ENCODE measurements at regions not wholly inside any gene's neighbourhood (a gene's known extent, or its start where the extent isn't known, plus 50 kb on each side); places are given as distances from the start of the nearest gene placed in this dataset.

DNA sequence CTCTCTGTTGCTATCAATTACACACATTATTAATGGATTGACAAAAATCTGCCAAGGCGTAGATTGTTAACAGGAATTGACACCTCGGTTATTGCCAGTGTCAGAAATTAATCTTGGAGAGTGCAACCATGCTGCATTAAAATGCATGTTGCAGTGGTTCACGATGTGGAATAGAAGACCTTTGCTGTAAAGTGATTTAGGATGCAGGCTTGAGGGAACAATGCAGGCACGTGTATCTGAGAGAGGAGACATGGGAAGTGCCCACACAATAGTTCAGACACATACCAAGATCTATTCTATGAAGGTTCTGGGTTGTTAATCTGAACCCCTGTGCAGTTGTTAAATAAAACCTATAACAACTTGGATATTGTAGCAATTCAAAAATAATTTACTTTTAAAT is 1032.8 kb upstream of the CDH8 start:
- no peaks in the 10 kb centered on the region for H3K27me3 ChIP-seq (ENCODE audit: insufficient read depth, poor library complexity, severe bottlenecking)
- H3K4me3 ChIP-seq (replicated peaks; ENCODE audit: insufficient read depth, low read length), result no peak overlapping the region
- no peak for DNase-seq (ENCODE audit: low read depth in 1 of 2, low spot score in 1 of 2)
- no peak overlapping the region for H3K27ac ChIP-seq (replicated peaks)
- TF ChIP-seq, protein P1, sequence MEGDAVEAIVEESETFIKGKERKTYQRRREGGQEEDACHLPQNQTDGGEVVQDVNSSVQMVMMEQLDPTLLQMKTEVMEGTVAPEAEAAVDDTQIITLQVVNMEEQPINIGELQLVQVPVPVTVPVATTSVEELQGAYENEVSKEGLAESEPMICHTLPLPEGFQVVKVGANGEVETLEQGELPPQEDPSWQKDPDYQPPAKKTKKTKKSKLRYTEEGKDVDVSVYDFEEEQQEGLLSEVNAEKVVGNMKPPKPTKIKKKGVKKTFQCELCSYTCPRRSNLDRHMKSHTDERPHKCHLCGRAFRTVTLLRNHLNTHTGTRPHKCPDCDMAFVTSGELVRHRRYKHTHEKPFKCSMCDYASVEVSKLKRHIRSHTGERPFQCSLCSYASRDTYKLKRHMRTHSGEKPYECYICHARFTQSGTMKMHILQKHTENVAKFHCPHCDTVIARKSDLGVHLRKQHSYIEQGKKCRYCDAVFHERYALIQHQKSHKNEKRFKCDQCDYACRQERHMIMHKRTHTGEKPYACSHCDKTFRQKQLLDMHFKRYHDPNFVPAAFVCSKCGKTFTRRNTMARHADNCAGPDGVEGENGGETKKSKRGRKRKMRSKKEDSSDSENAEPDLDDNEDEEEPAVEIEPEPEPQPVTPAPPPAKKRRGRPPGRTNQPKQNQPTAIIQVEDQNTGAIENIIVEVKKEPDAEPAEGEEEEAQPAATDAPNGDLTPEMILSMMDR (IDR thresholded peaks at IDR 0.05; ENCODE audit: insufficient read depth, low read length), result no peak
- TF ChIP-seq SPI1 (IDR thresholded peaks at IDR 0.05; ENCODE audit: borderline replicate concordance, low read depth) (no peak), GABPA (IDR thresholded peaks at IDR 0.05; ENCODE audit: low read depth) (no peak), POLR2AphosphoS5 (IDR thresholded peaks at IDR 0.05; ENCODE audit: low read depth) (no peak)
- TF ChIP-seq, protein P2, sequence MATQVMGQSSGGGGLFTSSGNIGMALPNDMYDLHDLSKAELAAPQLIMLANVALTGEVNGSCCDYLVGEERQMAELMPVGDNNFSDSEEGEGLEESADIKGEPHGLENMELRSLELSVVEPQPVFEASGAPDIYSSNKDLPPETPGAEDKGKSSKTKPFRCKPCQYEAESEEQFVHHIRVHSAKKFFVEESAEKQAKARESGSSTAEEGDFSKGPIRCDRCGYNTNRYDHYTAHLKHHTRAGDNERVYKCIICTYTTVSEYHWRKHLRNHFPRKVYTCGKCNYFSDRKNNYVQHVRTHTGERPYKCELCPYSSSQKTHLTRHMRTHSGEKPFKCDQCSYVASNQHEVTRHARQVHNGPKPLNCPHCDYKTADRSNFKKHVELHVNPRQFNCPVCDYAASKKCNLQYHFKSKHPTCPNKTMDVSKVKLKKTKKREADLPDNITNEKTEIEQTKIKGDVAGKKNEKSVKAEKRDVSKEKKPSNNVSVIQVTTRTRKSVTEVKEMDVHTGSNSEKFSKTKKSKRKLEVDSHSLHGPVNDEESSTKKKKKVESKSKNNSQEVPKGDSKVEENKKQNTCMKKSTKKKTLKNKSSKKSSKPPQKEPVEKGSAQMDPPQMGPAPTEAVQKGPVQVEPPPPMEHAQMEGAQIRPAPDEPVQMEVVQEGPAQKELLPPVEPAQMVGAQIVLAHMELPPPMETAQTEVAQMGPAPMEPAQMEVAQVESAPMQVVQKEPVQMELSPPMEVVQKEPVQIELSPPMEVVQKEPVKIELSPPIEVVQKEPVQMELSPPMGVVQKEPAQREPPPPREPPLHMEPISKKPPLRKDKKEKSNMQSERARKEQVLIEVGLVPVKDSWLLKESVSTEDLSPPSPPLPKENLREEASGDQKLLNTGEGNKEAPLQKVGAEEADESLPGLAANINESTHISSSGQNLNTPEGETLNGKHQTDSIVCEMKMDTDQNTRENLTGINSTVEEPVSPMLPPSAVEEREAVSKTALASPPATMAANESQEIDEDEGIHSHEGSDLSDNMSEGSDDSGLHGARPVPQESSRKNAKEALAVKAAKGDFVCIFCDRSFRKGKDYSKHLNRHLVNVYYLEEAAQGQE (IDR thresholded peaks at IDR 0.05; ENCODE audit: insufficient replicate concordance, low read depth), result no peak

DNA sequence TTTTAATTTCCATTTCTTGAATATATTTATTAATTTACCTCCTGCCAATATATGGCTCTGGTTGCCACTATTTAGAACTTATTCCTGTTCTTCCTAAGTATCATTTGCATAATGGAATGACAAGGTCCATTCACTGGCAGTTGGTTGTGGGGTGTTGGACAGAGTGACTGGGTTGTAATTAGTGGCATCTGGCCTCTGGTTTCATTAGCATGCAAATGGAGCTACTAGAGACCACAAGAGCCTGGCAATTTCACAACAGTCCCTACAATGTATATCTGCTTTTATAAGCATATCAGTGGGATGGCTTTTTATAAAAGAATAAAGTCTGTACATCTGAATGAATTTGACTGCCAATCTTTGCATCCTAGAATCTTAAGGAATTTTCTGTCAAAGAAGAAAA is 1030.9 kb upstream of the CDH8 start:
- no peak for DNase-seq (ENCODE audit: low read depth in 1 of 2, low spot score in 1 of 2)
- Histone ChIP-seq H3K27me3 (ENCODE audit: insufficient read depth, poor library complexity, severe bottlenecking) (no peaks in the 10 kb centered on the region), H3K27ac (replicated peaks) (no peak overlapping the region), H3K4me3 (replicated peaks; ENCODE audit: insufficient read depth, low read length) (no peak overlapping the region)
- no peak for TF ChIP-seq GABPA (IDR thresholded peaks at IDR 0.05; ENCODE audit: low read depth)
- TF ChIP-seq, protein P2 (IDR thresholded peaks at IDR 0.05; ENCODE audit: insufficient replicate concordance, low read depth), result no peak
- TF ChIP-seq SPI1 (IDR thresholded peaks at IDR 0.05; ENCODE audit: borderline replicate concordance, low read depth), result no peak
- TF ChIP-seq, protein P1 (IDR thresholded peaks at IDR 0.05; ENCODE audit: insufficient read depth, low read length), result no peak
- TF ChIP-seq POLR2AphosphoS5 (IDR thresholded peaks at IDR 0.05; ENCODE audit: low read depth), result no peak

DNA sequence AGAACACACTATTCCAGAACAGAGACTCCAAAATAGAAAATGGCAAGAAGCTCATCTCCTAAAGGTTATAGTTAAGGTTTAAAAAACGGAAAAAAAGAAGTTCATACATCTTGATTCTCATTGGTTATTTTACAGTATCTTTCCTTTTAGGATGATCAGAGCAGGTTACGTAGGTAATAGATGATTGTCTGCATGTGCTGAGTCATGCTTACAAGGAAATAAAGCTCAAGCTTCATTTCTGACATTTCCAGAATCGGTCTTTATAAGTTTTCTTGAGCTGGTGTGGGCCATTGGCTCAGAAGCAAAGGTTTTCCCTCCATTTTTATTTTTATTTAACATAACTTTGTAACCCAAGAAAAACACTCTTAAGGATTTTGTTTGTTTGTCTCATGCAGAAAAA is 1030.3 kb upstream of the CDH8 start:
- Histone ChIP-seq H3K4me3 (replicated peaks; ENCODE audit: insufficient read depth, low read length) (no peak overlapping the region), H3K27ac (replicated peaks) (no peak overlapping the region), H3K27me3 (ENCODE audit: insufficient read depth, poor library complexity, severe bottlenecking) (no peaks in the 10 kb centered on the region)
- TF ChIP-seq POLR2AphosphoS5 (IDR thresholded peaks at IDR 0.05; ENCODE audit: low read depth), result no peak
- TF ChIP-seq, protein P1 (IDR thresholded peaks at IDR 0.05; ENCODE audit: insufficient read depth, low read length), result no peak
- TF ChIP-seq, protein P2 (IDR thresholded peaks at IDR 0.05; ENCODE audit: insufficient replicate concordance, low read depth), result no peak
- TF ChIP-seq GABPA (IDR thresholded peaks at IDR 0.05; ENCODE audit: low read depth), result no peak
- TF ChIP-seq SPI1 (IDR thresholded peaks at IDR 0.05; ENCODE audit: borderline replicate concordance, low read depth), result no peak
- no peak for DNase-seq (ENCODE audit: low read depth in 1 of 2, low spot score in 1 of 2)

Data from HL-60 (cell line).